ENCODE measurements at regions not wholly inside any gene's neighbourhood (a gene's known extent, or its start where the extent isn't known, plus 50 kb on each side); places are given as distances from the start of the nearest gene placed in this dataset.

- Histone ChIP-seq H3K4me3 (ENCODE audit: low read depth in 1 of 3, low read length in 3 of 3) (no peak overlapping the region), H3K4me1 (ENCODE audit: control insufficient read depth in 4 of 4, insufficient read depth in 4 of 4, low read length in 3 of 4) (no peaks in the 10 kb centered on the region), H3K36me3 (ENCODE audit: control insufficient read depth in 4 of 4, insufficient read depth in 3 of 4, low read depth in 1 of 4, low read length in 3 of 4) (no peaks in the 10 kb centered on the region), H3K27me3 (ENCODE audit: control insufficient read depth in 4 of 4, insufficient read depth in 4 of 4, low read length in 3 of 4) (no peaks in the 10 kb centered on the region), H3K9ac (ENCODE audit: low read depth in 1 of 2, low read length in 2 of 2) (no peak overlapping the region), H3K9me3 (ENCODE audit: control insufficient read depth in 4 of 4, low read length in 3 of 4) (no peaks in the 10 kb centered on the region), H3K27ac (ENCODE audit: low read depth in 1 of 2, low read length in 2 of 2) (no peak overlapping the region)
- WGBS, result 85% methylated on average over 2 of the region's 2 CpGs
- DNase-seq (ENCODE audit: low spot score), result no peak
- TF ChIP-seq RAD21 (IDR thresholded peaks at IDR 0.05) (no peak), ZBTB33 (IDR thresholded peaks at IDR 0.05) (no peak), NR2F2 (IDR thresholded peaks at IDR 0.05) (no peak), SP1 (IDR thresholded peaks at IDR 0.05) (no peak), TAF1 (conservative IDR thresholded peaks at IDR 0.05) (no peak), GABPA (IDR thresholded peaks at IDR 0.05 in 1 of 2, conservative IDR thresholded peaks at IDR 0.05 in 1 of 2) (no peak), FOXA2 (IDR thresholded peaks at IDR 0.05) (no peak), HNF4G (IDR thresholded peaks at IDR 0.05) (no peak), EGR1 (IDR thresholded peaks at IDR 0.05; ENCODE audit: low read depth in 2 of 2) (no peak), REST (IDR thresholded peaks at IDR 0.05) (no peak), ATF3 (IDR thresholded peaks at IDR 0.05) (no peak), HNF4A (conservative IDR thresholded peaks at IDR 0.05) (no peak), MAX (IDR thresholded peaks at IDR 0.05) (no peak), RXRA (IDR thresholded peaks at IDR 0.05) (no peak), JUND (IDR thresholded peaks at IDR 0.05) (no peak), YY1 (IDR thresholded peaks at IDR 0.05) (no peak), FOXA1 (IDR thresholded peaks at IDR 0.05) (no peak), CTCF (IDR thresholded peaks at IDR 0.05; ENCODE audit: low read depth, low read length, missing input control) (no peak)
These were observed 410.3 kb downstream of the SLC6A15 start for GRCh38 chr12:84502180-84502860.
